ENCODE measurements at regions not wholly inside any gene's neighbourhood (a gene's known extent, or its start where the extent isn't known, plus 50 kb on each side); places are given as distances from the start of the nearest gene placed in this dataset.

GRCh38 chr11:115961159-115962003, 457.2 kb upstream of the CADM1 start:
- TF ChIP-seq ZHX1 (CRISPR knock-in tag; IDR thresholded peaks at IDR 0.05; ENCODE audit: low read depth) (no peak), MTF2 (CRISPR knock-in tag; IDR thresholded peaks at IDR 0.05; ENCODE audit: borderline replicate concordance) (no peak), MAX (IDR thresholded peaks at IDR 0.05) (no peak)

All from HepG2 (cell line).